ENCODE measurements at regions not wholly inside any gene's neighbourhood (a gene's known extent, or its start where the extent isn't known, plus 50 kb on each side); places are given as distances from the start of the nearest gene placed in this dataset.

GRCh38 chr2:220198896-220199295 is 571.5 kb downstream of the SLC4A3 start:
- Mint-ChIP-seq H3K36me3 (ENCODE audit: insufficient read depth) (no peaks in the 10 kb centered on the region), H3K4me3 (ENCODE audit: low read depth) (no peak overlapping the region), H3K27ac (no peak overlapping the region), H3K27me3 (no peaks in the 10 kb centered on the region), H3K9me3 (ENCODE audit: low read depth) (peaks cover 13% of the 10 kb centered on the region), H3K4me1 (ENCODE audit: low read depth) (no peaks in the 10 kb centered on the region)
- DNase-seq (ENCODE audit: low spot score, unreplicated experiment), result no peak
- TF ChIP-seq CTCF (IDR thresholded peaks at IDR 0.05; ENCODE audit: unreplicated experiment), result no peak

- no peak overlapping the region for H3K4me3 Mint-ChIP-seq (ENCODE audit: low read depth)
- TF ChIP-seq CTCF (IDR thresholded peaks at IDR 0.05; ENCODE audit: unreplicated experiment), result no peak
- H3K4me1 Mint-ChIP-seq (ENCODE audit: low read depth), result no peaks in the 10 kb centered on the region
- H3K36me3 Mint-ChIP-seq (ENCODE audit: insufficient read depth), result no peaks in the 10 kb centered on the region
- H3K9me3 Mint-ChIP-seq (ENCODE audit: low read depth), result peaks cover 5% of the 10 kb centered on the region
- H3K27me3 Mint-ChIP-seq, result no peaks in the 10 kb centered on the region
- H3K27ac Mint-ChIP-seq, result no peak overlapping the region
- DNase-seq (ENCODE audit: low spot score, unreplicated experiment), result no peak
These were observed 574.6 kb downstream of the SLC4A3 start for GRCh38 chr2:220202066-220202465.

GRCh38 chr2:220209093-220209492 is 581.7 kb downstream of the SLC4A3 start:
- no peaks in the 10 kb centered on the region for H3K9me3 Mint-ChIP-seq (ENCODE audit: low read depth)
- no peaks in the 10 kb centered on the region for H3K27me3 Mint-ChIP-seq
- DNase-seq (ENCODE audit: low spot score, unreplicated experiment), result no peak
- H3K27ac Mint-ChIP-seq, result no peak overlapping the region
- no peak overlapping the region for H3K4me3 Mint-ChIP-seq (ENCODE audit: low read depth)
- TF ChIP-seq CTCF (IDR thresholded peaks at IDR 0.05; ENCODE audit: unreplicated experiment), result no peak
- H3K4me1 Mint-ChIP-seq (ENCODE audit: low read depth), result peaks cover 1% of the 10 kb centered on the region
- no peaks in the 10 kb centered on the region for H3K36me3 Mint-ChIP-seq (ENCODE audit: insufficient read depth)

- Mint-ChIP-seq H3K27me3 (no peaks in the 10 kb centered on the region), H3K4me1 (ENCODE audit: low read depth) (peaks cover 1% of the 10 kb centered on the region), H3K9me3 (ENCODE audit: low read depth) (no peaks in the 10 kb centered on the region), H3K4me3 (ENCODE audit: low read depth) (no peak overlapping the region), H3K36me3 (ENCODE audit: insufficient read depth) (no peaks in the 10 kb centered on the region), H3K27ac (peak overlapping the region; percentile 19)
- TF ChIP-seq CTCF (IDR thresholded peaks at IDR 0.05; ENCODE audit: unreplicated experiment), result no peak
- no peak for DNase-seq (ENCODE audit: low spot score, unreplicated experiment)
These were observed 582.3 kb downstream of the SLC4A3 start for GRCh38 chr2:220209751-220210150.

GRCh38 chr2:220212296-220213080 is 585.1 kb downstream of the SLC4A3 start:
- no peaks in the 10 kb centered on the region for H3K36me3 Mint-ChIP-seq (ENCODE audit: insufficient read depth)
- no peaks in the 10 kb centered on the region for H3K9me3 Mint-ChIP-seq (ENCODE audit: low read depth)
- no peak for TF ChIP-seq CTCF (IDR thresholded peaks at IDR 0.05; ENCODE audit: unreplicated experiment)
- H3K27ac Mint-ChIP-seq, result no peak overlapping the region
- no peak for DNase-seq (ENCODE audit: low spot score, unreplicated experiment)
- peaks cover 10% of the 10 kb centered on the region for H3K27me3 Mint-ChIP-seq
- H3K4me1 Mint-ChIP-seq (ENCODE audit: low read depth), result peaks cover 1% of the 10 kb centered on the region
- H3K4me3 Mint-ChIP-seq (ENCODE audit: low read depth), result no peak overlapping the region
